Kidney (tissue), 13 donors: ENCODE measurements at regions not wholly inside any gene's neighbourhood (a gene's known extent, or its start where the extent isn't known, plus 50 kb on each side); places are given as distances from the start of the nearest gene placed in this dataset.

Experiments
- DNase-seq, 5 donors: peaks; one replicate each; pipeline ENCODE4 v3.0.0-alpha.2; 2013 to 2020
- FAIRE-seq: peaks from 2 replicates; lab custom pipeline; 2012; peaks lifted over from hg19 to GRCh38; lab: Jason Lieb, UNC
- H3K27ac ChIP-seq, 2 donors: one replicate each; pipeline ENCODE4 v1.7.0; 2013; ENCODE audit warnings: low read depth in 2 of 2, low read length in 2 of 2, inconsistent platforms in 1 of 2
- H3K27me3 ChIP-seq: one replicate; pipeline ENCODE4 v1.7.1; 2013; ENCODE audit warnings: low read length, inconsistent platforms; ENCODE audit not compliant: control insufficient read depth, insufficient read depth
- H3K36me3 ChIP-seq, 3 donors: one replicate each; pipeline versions ENCODE4 v1.7.0 to v1.7.1; 2013; ENCODE audit warnings: low read length in 3 of 3, control low read depth in 1 of 3, inconsistent platforms in 1 of 3; ENCODE audit not compliant: insufficient read depth in 3 of 3, control insufficient read depth in 2 of 3
- H3K4me1 ChIP-seq, 3 donors: one replicate each; pipeline versions ENCODE4 v1.7.0 to v1.7.1; 2013; ENCODE audit warnings: low read length in 3 of 3, inconsistent platforms in 1 of 3, low read depth in 1 of 3; ENCODE audit not compliant: control insufficient read depth in 2 of 3, insufficient read depth in 2 of 3
- H3K4me3 ChIP-seq, 3 donors: one replicate each; pipeline versions ENCODE4 v1.7.0 to v1.8.1; 2013; ENCODE audit warnings: low read length in 3 of 3, control low read depth in 1 of 3, inconsistent platforms in 1 of 3
- H3K9ac ChIP-seq, 3 donors: one replicate each; pipeline versions ENCODE4 v1.7.0 to v1.7.1; 2013; ENCODE audit warnings: low read length in 3 of 3, control low read depth in 1 of 3, inconsistent platforms in 1 of 3
- H3K9me3 ChIP-seq, 3 donors: one replicate each; pipeline versions ENCODE4 v1.7.0 to v1.7.1; 2013; ENCODE audit warnings: low read length in 3 of 3, control low read depth in 1 of 3, inconsistent platforms in 1 of 3; ENCODE audit not compliant: control insufficient read depth in 2 of 3, insufficient read depth in 1 of 3
- CTCF ChIP-seq: IDR thresholded peaks from 3 replicates; pipeline ENCODE4 v1.5.1; 2012; ENCODE audit warnings: mild to moderate bottlenecking, moderate library complexity, borderline replicate concordance; ENCODE audit not compliant: insufficient read depth; ENCODE audit errors: extremely low read depth
- intact Hi-C: fragments of 100-400 bp; cut with DNase I; formaldehyde crosslinking; loops from one replicate; pipeline ENCODE4 v1.11.1; 2022
- donor health status: control.
- donor health status: control.
- donor health status: control.
- donor health status: control.
- donor health status: control.
- donor health status: DM: yes; HTN: yes; CAD: no.
- donor health status: Normal renal cell carcinoma (clear cell type).

- no peak for DNase-seq
- TF ChIP-seq CTCF: no peak
- intact Hi-C loops: no loop called here
Measured at GRCh38 chr1:38505944-38506343, 353.6 kb downstream of the RRAGC start.

GRCh38 chr1:38502758-38503157 is 356.8 kb downstream of the RRAGC start:
- DNase-seq: peak in 1 of 5 donors; percentile 21
- no peaks in the 10 kb centered on the region for H3K9me3 ChIP-seq
- H3K4me3 ChIP-seq: no peak overlapping the region
- H3K27me3 ChIP-seq: no peaks in the 10 kb centered on the region
- H3K9ac ChIP-seq: no peak overlapping the region
- no peaks in the 10 kb centered on the region for H3K4me1 ChIP-seq
- TF ChIP-seq CTCF: no peak
- intact Hi-C loops: no loop called here
- H3K27ac ChIP-seq: no peak overlapping the region
- H3K36me3 ChIP-seq: no peaks in the 10 kb centered on the region
- FAIRE-seq: no peak

More at GRCh38 chr1:38505944-38506343, 353.6 kb downstream of the RRAGC start:
- H3K9me3 ChIP-seq: no peaks in the 10 kb centered on the region
- no peaks in the 10 kb centered on the region for H3K4me1 ChIP-seq
- no peak for FAIRE-seq
- H3K27ac ChIP-seq: no peak overlapping the region
- H3K36me3 ChIP-seq: no peaks in the 10 kb centered on the region
- H3K4me3 ChIP-seq: no peak overlapping the region
- H3K27me3 ChIP-seq: no peaks in the 10 kb centered on the region
- H3K9ac ChIP-seq: no peak overlapping the region

- no peaks in the 10 kb centered on the region for H3K9me3 ChIP-seq
- H3K4me3 ChIP-seq: no peak overlapping the region
- H3K27ac ChIP-seq: no peak overlapping the region
- H3K4me1 ChIP-seq: no peaks in the 10 kb centered on the region
- TF ChIP-seq CTCF: no peak
- H3K9ac ChIP-seq: no peak overlapping the region
- DNase-seq (no peak), FAIRE-seq (no peak)
- H3K36me3 ChIP-seq: no peaks in the 10 kb centered on the region
- intact Hi-C loops: no loop called here
- no peaks in the 10 kb centered on the region for H3K27me3 ChIP-seq
Measured at GRCh38 chr1:38500891-38501290, 358.7 kb downstream of the RRAGC start.

- Histone ChIP-seq H3K4me1 (no peaks in the 10 kb centered on the region), H3K4me3 (no peak overlapping the region), H3K27me3 (no peaks in the 10 kb centered on the region), H3K9me3 (no peaks in the 10 kb centered on the region), H3K27ac (no peak overlapping the region), H3K36me3 (no peaks in the 10 kb centered on the region), H3K9ac (no peak overlapping the region)
- DNase-seq: peak in 1 of 5 donors; percentile 14
- FAIRE-seq: no peak
- peak; percentile 20 for TF ChIP-seq CTCF
- intact Hi-C loops: no loop called here
Measured at GRCh38 chr1:38500352-38500751, 359.2 kb downstream of the RRAGC start.
